ENCODE measurements at regions not wholly inside any gene's neighbourhood (a gene's known extent, or its start where the extent isn't known, plus 50 kb on each side); places are given as distances from the start of the nearest gene placed in this dataset.
"Not testable (repeated sequence)": the region's sequence is repeated elsewhere in the genome, so short reads cannot be mapped to it uniquely, and the experiment has no call there.

DNA sequence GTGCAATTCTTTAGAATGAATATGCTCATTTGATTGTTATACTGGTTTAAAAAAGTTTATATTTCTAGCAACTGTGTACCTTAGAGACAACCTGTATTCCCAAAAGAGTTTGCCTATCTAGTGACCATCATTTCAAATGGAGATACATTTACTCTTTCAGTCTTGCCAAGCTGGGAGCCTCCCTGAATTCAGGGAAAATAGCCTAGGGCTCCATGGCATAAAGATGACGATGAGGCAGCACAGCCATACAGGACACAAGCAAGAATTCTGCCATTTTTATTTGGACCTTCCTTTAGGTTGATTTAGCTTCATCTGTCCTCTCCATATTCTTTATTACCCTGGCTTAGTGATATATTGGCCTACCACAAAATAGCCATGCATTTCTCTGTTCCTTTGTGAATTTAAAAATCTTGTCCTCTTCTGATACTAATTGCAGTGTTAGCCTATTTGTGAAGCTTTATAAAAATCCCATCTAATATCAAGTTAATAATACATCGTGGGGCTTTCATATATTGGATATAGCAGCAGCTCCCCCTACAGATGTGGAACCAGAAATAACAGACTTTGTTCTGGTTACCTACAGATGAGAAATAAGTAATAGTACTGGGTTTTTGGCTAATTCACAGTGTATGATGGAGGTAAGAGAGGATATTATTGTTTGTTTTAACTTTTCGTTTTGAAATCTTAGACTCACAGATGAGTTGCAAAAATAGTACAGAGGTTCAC lies 1661.9 kb upstream of the PIK3C3 start:
- no peak for DNase-seq

DNA sequence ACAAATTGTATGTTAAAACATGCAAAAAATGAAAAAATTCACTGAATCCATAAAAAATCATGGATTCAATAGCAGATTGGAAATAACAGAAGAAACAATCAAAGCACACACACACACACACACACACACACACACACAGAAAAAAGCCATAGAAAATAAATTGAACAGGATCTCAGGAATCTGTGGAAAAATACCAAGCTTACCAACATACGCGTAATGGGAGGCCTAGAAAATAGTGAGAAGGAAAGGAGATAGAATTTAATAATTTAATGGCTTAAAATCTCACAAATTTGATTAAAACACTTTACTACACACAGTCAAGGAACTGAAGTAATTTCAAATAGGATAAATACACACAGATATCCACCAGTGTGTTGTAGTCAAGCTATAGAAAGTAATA lies 1671.5 kb upstream of the PIK3C3 start:
- no peak for DNase-seq

DNA sequence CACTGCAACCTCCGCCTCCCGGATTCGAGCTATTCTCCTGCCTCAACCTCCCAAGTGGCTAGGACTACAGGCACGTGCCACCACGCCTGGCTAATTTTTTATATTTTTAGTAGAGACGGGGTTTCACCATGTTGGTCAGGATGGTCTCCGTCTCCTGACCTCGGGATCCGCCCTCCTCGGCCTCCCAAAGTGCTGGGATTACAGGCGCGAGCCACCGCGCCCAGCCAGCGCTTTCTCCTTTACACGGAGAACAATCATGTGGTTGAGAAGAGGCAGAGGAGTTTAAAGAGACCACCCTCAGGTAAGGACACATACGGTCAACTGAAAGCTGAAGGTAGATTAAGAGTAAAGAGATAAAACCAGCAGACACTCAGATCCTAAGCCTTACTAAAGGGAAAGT lies 1673.7 kb upstream of the PIK3C3 start:
- DNase-seq, result not testable (repeated sequence)

DNA sequence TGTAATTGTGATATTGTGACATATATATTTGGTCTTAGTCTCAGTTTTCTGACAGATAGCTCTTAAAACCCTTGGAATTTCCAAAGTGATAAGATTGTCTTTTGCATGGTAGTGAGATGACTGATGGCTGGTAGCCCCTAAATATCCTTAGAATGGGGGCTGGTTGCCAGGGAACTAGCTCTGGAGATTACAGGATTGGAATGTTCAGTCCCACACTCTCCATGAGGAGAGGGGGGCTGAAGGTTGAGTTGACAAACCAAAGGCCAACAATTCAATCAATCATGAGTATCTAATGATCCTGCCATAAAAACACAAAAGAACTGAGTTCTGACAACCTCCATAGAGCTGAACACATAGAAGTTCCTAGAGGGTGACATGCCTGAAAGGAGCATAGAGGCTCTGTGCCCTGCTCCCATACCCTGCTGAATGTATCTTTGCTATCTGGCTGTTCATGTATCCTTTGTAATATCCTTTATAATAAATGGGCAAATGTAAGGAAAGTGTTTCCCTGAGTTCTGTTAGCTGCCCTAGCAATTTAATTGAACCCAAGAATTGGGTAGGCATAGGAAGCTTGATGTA lies 1680.3 kb upstream of the PIK3C3 start:
- DNase-seq, result no peak

DNA sequence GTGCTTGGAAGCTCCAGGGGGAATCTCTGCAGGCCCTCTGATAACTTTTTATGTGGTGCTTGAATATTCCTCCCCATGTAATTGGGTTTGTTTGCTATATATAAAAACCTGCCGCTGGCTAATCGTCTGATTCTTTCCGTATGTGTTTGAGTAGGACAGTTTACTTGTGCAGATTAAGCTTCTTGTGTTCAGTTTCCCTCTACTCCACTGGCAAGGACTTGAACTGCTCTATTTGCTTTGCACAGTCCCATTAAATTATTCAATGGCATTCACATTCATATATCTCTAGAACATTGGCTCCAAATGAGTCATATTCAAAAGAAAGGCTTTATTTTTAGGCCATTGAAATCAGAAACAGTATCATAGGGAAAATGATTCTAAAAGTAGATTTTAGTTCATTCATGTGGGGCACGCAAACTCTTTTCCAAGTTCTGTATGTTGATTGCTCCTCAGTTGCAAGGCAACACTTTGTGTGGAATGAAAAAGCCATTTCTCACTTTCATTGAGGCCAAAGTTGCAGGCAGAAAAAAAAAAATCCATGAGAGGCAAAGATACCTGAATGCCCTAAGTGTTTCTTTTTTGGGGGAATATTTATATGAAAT lies 1682.3 kb upstream of the PIK3C3 start:
- DNase-seq, result no peak

DNA sequence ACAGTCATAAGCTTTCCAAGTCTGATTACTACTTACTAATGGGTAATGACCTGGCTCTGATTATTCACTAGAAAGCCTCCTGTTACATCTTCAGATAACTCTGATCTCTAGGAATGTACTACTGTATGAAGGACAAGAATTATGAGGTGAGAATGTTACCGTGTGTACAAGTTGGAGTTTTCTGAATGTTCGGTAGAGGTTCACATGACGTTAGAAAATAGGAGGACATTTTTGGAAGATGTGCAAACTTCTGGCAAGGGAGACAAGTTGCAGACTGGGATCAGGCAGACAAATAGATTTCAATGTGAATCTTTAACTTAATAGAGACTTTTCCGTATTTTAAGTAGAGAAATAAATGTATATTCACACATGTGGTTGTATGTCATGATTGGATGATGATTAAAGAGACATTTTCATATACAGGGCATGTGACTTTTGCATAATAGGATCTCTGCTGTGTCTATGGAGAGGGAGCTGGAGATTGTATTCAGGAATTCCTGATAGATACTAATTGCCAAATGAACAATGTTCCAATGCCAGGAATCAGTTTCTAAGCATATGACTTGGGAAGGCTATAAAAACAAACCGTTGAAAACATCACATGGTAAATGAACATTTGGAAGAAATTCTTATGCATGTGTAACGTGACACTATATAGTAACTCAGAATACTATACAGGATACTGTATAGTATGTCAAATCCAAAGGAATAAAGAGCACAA lies 1695.8 kb upstream of the PIK3C3 start:
- no peak for DNase-seq

DNA sequence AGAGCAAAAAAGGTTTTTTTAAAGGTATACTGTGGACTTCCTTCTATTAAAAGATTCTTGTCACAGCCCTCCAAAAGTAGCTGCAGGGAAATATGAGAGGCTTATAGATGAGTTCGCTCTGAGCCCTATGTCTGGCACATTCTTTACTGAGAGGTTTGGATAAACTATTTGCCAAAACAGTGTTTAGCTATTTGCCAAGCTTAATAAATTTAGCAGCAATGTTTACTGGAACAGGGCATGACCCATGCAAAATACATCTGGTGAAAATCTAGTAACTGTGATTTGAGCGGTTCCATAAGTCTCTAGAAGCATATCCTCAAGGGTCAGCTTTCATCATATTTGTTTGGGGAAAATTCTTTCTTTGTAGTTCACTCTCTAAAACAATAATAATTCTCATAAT lies 1696.7 kb upstream of the PIK3C3 start:
- DNase-seq, result no peak

DNA sequence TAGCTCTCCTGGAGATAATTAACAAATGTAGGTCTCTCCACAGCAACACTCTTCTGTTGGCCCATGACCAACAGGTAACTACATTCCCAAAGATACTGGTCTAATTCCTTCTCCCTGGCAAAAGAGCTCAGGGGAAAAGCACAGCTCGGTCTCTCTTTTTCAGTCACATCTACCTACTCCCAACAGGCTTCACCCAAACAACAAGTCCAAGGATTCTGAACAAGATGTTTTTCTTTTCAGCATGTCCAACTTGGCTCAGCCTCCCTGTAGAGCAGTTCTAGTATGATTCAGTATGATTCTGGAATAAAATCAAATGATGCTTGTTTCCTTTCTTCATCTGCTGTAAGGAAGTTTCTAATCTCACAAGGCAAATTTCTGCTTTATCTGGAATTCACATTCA lies 1704.8 kb upstream of the PIK3C3 start:
- DNase-seq, result no peak

DNA sequence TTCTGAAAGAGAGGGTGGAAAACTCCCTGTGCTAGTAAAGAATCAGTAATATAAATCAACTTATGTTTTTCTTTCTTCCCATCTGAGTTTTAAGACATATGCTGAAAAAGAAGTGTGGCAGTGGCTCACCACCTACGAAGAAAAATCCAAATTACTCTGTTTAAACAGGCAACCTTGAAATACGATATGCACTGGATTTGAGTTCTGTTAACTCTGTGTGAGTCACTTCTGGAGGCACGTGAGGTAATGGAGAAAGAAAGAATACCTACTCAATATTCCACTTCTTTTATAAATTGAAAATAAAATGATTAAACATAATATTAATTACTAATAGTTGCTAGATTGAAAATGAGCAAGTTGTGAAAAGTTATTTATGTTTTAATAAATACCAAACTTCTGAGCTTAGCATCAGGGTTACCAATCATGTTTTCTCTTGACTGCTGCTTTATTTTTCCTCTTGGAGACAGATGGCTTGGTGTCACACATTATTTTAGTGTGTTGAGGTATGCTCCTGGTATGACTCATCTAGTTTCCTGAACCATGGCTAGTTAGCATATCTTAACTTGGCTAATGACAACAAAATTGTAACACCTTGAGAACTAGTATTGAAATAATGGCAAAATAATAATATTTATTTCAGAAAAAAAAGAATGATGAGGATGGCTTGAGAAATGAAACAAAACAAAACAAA lies 1705.5 kb upstream of the PIK3C3 start:
- DNase-seq, result no peak

DNA sequence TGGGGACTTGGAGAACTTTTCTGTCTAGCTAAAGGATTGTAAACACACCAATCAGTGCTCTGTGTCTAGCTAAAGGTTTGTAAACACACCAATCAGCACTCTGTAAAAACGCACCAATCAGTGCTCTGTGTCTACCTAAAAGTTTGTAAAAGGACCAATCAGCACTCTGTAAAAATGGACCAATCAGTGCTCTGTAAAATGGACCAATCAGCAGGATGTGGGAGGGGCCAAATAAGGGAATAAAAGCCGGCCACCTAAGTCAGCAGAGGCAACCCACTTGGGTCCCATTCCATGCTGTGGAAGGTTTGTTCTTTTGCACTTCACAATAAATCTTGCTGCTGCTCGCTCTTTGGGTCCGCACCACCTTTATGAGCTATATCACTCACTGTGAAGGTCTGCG lies 1709.4 kb upstream of the PIK3C3 start:
- DNase-seq, result not testable (repeated sequence)

DNA sequence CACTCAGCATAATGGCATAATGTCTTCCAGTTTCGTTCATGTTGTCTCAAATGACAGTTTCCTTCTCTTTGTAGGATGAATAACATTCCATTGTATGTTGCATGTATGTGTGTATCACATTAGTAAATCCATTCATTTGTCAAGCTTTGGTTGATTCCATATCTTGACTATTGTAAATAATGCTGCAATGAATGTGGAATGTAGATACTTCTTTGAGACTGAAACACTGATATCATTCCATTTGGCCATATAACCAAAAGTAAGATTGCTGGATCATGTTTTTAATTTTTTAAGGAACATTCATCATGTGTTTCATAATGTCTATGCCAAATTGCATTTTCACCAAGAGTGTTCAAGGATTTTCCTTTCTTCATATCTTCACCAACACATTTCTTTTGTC lies 1711.4 kb upstream of the PIK3C3 start:
- no peak for DNase-seq

DNA sequence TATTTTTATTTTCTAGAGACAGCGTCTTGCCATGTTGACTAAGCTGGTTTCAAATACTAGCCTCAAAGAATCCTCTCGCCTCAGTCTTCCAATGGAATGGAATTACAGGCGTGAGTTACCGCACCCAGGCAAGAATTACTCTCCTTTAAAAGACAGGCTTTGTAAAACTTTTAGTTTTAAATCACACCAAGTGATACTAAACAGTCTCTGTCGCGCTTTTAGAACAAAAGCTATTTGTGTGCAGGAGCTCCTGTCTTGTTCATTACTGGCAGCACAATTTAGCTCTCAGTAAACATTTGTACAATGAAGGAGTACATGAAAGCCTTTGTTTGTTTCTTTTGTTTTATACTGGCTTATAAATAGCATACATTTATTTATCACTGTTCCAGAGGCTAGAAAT lies 1719.2 kb upstream of the PIK3C3 start:
- DNase-seq, result no peak

DNA sequence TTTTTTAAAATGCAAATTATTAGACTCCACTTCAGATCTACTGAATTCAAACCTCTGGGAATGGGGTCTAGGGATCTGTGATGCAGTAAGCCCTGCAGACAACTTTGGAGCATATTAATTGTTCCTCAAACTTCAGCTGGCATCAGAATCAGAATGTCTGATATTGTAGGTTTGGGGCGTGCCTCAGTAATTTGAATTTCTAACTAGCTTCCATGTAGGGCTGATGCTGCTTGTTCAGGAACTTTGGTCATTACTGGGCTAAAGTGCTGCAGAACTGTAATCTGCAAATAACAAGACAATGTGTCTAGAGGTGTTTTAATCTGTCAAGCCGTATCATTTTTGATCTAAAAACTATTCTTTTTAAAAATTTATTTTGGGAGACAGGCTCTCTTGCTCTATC lies 1719.7 kb upstream of the PIK3C3 start:
- no peak for DNase-seq

DNA sequence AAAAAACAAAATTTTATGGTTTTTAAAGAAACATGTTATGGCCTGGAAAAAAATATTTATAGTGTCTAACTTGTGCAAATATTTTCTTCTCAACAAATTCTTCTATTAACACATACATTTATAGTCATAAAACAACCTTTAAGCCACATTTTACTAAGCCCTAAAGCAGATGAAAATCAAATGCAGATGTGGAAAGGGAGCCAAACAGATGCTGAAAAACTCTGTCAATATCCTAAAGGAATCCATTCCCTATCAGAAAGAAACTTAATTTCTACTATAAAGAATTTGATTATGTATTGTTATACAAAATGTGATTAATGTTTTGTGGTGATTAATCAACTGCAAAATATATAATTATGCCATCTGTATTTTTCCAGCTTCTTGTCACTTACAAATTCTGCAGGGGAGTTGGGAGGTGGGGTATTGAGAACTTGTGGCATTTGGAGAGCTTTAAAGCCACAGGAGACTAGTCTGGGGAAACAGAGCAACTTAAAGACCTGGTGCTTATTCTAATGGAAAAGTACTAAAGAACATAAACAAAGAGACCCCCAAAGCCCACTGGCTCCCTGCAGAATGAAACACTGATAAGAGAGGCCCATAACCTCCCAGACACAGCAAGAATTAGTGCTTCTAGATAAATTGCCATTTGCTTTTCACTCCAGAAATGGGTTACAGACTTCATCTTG lies 1721.0 kb upstream of the PIK3C3 start:
- no peak for DNase-seq

DNA sequence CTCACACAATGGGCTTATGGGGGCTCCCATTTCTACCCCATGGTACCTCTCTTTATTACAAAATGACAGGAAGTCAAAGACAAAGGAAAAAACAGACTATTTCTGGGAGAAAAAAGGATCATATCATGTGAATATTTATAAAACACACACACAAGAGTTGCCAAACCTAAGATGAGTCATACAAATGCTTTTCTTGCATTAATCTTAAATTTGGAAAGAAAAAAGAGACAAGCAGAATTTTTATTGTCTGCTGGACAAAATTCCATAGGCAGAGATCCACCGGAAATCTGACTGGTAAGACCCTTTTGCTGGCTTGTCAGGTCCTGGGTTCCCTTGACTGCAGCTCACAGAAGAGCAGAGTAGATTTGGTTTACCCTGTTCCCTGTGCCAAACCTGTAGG lies 1732.3 kb upstream of the PIK3C3 start:
- DNase-seq, result no peak

DNA sequence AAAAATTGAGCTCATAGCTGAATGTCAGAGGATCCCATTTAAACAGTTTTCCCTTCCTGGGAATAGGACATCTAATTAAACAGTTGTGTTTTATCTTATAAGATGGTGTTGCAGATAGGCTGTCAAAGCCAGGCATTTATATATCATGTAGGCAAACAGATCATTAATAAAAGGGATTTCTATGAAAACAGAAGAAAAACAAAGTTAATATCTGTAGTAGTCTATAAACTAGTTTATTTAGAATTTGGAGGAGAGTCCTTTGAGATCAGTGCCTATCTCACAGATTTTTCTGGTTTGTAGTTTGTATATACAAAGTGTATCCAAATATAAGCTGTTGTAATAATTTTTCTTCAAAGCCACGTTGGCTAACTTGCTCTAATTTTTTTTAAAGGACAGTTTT lies 1738.2 kb upstream of the PIK3C3 start:
- DNase-seq, result no peak

DNA sequence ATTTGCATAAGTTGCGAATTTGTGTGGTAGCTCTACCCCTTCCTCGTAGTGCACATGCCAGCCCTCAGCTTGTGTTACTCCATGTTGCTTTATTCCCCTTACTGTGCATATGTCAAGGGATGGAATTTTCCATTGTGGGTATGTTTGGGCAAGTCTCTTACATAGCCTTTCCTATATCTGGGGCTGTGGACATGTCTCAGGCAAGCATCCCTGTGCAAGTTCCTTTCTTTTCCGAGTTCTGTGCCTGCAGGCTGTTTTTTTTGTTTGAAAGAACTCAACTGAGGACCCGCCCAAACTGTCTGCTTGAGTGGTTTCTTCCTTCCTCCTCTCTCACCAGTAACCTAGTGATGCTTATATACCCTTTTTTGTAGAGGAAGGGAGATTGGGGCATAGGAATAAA lies 1739.1 kb upstream of the PIK3C3 start:
- no peak for DNase-seq

DNA sequence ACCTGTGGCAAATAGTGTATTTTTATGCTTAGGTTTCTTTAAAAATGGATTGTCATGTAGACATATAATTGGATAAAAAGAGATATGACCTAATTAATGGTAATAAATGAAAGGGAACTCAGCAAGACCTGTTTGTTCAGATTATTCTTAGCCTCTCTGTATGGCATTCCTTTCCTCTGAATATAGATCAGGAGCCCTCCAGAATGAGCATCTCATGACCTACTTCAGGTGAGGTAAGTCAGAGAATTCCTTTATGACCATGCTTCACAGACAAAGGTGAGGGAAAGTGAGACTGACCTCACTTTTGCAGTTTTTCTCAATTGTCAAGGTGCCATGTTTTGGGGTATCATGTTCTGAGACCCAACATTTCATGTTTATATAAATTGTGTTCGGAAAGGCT lies 1744.3 kb upstream of the PIK3C3 start:
- DNase-seq, result no peak

DNA sequence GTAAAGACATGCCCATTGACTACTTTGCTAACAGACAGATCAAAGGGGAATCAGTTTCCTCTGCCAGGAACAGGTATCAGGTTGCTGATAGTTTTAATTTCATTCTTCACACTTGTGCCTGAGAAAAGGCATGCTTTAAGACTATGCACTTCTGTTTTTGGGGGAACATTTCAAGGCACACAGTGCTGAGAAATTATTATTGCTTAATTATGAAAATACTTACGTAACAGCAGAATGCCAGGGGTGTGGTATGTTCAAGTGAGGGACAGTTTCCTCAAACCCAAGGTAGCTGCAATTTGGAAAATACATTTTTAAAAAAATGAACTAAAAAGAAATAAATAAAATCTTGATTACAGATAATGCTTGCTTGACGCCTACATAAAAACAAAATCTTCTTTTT lies 1746.1 kb upstream of the PIK3C3 start:
- no peak for DNase-seq

DNA sequence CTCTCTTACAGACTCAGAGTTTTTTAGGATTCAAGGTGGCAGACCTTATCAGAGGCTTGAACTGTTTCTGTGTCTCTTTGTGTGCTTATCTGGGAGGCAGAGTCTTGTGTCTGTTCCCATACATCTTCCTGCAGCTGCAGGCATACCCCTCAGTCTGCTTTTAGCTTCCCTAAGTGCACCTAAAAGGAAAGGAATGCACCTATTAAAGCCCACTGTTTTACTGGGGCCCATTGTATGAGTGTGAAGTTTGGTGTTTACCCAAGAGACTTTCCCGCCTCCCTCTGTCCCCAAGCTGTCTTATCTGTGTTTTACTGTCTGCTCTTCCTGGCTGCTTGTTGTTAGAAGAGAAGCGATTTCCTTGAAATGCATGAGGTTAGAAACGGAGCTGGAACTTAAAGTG lies 1757.3 kb upstream of the PIK3C3 start:
- no peak for DNase-seq

DNA sequence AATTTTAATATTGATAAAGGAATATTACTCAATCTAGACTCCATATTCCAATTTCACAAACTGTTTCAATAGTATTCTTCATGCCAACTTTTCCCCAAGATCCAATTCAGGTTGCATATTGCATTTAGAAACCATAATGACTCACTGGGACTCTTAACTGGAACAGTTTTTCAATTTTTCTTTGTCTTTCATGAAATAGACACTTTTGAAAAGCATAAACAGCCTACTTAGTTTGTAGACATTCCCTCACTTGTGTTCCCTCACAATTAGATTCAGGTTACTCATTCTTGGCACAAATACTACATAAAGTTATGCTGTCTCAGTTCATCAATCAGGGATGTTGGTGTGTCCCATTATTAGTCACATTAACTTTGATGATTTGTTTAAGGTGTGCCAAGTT lies 1768.4 kb upstream of the PIK3C3 start:
- no peak for DNase-seq

DNA sequence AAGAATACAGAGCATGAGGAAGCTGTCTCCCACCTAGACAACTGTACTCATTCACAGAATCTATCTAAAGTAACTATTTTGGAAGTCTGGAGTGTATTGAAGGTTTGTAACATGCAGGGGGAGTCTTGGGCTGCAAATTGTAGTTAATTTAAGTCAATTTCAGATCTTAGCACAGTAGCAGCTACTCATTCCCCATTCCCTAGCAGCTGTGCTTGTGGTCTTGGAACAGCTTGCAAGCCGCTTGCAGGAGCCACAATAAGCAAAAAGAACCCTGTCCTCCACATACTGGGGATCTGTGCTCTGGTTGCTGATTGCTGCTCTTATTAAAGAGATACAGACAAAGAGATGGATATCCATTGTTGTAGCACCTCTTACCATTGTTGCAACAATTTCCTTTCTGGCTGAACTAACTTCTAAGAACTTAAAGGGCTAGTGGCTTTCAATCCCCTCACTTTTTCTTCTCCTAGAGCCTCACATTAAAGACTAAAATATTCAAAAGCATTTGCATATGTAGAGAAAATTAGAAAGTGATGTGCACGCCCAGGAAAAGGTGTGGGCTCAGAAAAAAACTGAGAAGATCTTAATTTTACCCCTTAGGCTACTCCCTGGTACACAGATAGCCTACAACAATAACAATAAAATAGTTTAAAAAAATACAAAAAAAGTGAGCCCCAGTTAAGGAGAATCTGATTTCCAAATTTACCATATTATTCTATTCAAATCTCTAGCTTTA lies 1775.1 kb upstream of the PIK3C3 start:
- no peak for DNase-seq

Measured in NCI-H2081 treated with DMSO at 0.1 percent for 48 hours (cell line).